Hepatocyte (in vitro differentiated cells): ENCODE measurements at regions not wholly inside any gene's neighbourhood (a gene's known extent, or its start where the extent isn't known, plus 50 kb on each side); places are given as distances from the start of the nearest gene placed in this dataset.

Source experiments
- DNase-seq: peaks from one replicate; pipeline ENCODE4 v3.0.0-alpha.2; 2016; ENCODE audit warnings: low spot score
- H2AFZ ChIP-seq: fragments of 200-600 bp; sonication (generic); 2 replicates; pipeline ENCODE4 v1.6.0; 2016; ENCODE audit warnings: antibody characterized with exemption, mild to moderate bottlenecking
- H3K27ac ChIP-seq: fragments of 200-600 bp; sonication (generic); 2 replicates; pipeline ENCODE4 v1.5.1; 2016; ENCODE audit warnings: mild to moderate bottlenecking
- H3K27me3 ChIP-seq: fragments of 200-600 bp; sonication (generic); 2 replicates; pipeline ENCODE4 v1.6.1; 2016
- H3K36me3 ChIP-seq: fragments of 200-600 bp; sonication (generic); replicated peaks from 2 replicates; pipeline ENCODE4 v1.5.1; 2016; ENCODE audit warnings: low read depth; ENCODE audit not compliant: insufficient read depth
- H3K4me1 ChIP-seq: fragments of 200-600 bp; sonication (generic); 2 replicates; pipeline ENCODE4 v1.5.1; 2016; ENCODE audit warnings: mild to moderate bottlenecking, moderate library complexity; ENCODE audit not compliant: insufficient read depth
- H3K4me2 ChIP-seq: fragments of 200-600 bp; sonication (generic); 2 replicates; pipeline ENCODE4 v1.6.0; 2016
- H3K4me3 ChIP-seq: fragments of 200-600 bp; sonication (generic); 2 replicates; pipeline ENCODE4 v1.5.1; 2016; ENCODE audit warnings: mild to moderate bottlenecking
- H3K79me2 ChIP-seq: fragments of 200-600 bp; sonication (generic); 2 replicates; pipeline ENCODE4 v1.6.0; 2017; ENCODE audit warnings: mild to moderate bottlenecking
- H3K9me2 ChIP-seq: fragments of 200-600 bp; sonication (generic); replicated peaks from 2 replicates; pipeline ENCODE4 v1.6.0; 2017; ENCODE audit warnings: mild to moderate bottlenecking; ENCODE audit not compliant: insufficient read depth
- H3K9me3 ChIP-seq: fragments of 200-600 bp; sonication (generic); 2 replicates; pipeline ENCODE4 v1.5.1; 2016; ENCODE audit warnings: low read depth, mild to moderate bottlenecking
- H4K20me1 ChIP-seq: fragments of 200-600 bp; sonication (generic); 2 replicates; pipeline ENCODE4 v1.6.0; 2016; ENCODE audit warnings: mild to moderate bottlenecking; ENCODE audit not compliant: insufficient read depth, poor library complexity, severe bottlenecking
- CTCF ChIP-seq: fragments of 200-600 bp; sonication (generic); IDR thresholded peaks from 2 replicates; pipeline ENCODE4 v1.5.1; 2016; ENCODE audit warnings: antibody characterized with exemption, mild to moderate bottlenecking; ENCODE audit not compliant: poor library complexity
- EZH2 ChIP-seq: fragments of 200-600 bp; sonication (generic); IDR thresholded peaks from 2 replicates; pipeline ENCODE4 v1.6.1; 2016; ENCODE audit warnings: antibody characterized with exemption, mild to moderate bottlenecking, borderline replicate concordance
- EZH2phosphoT487 ChIP-seq: fragments of 200-600 bp; sonication (generic); IDR thresholded peaks from one replicate; pipeline ENCODE4 v1.6.1; 2018; ENCODE audit warnings: antibody characterized with exemption, mild to moderate bottlenecking, low read depth, moderate library complexity; ENCODE audit not compliant: unreplicated experiment, severe bottlenecking
- WGBS: methylation state at CpG from one replicate; pipeline ENCODE4 v1.1.6; 2016; ENCODE audit warnings: low lambda C conversion rate; ENCODE audit errors: missing lambda C conversion rate; 5-methylcytosine and 5-hydroxymethylcytosine counted together

GRCh38 chr15:100781061-100781960, 98.3 kb upstream of the ALDH1A3 start:
- H4K20me1 ChIP-seq, result no peaks in the 10 kb centered on the region
- no peaks in the 10 kb centered on the region for H3K27me3 ChIP-seq
- no peak overlapping the region for H3K4me3 ChIP-seq
- no peak overlapping the region for H3K27ac ChIP-seq
- no peaks in the 10 kb centered on the region for H3K79me2 ChIP-seq
- no peaks in the 10 kb centered on the region for H3K9me3 ChIP-seq
- no peaks in the 10 kb centered on the region for H3K4me1 ChIP-seq
- no peak overlapping the region for H2AFZ ChIP-seq
- DNase-seq, result no peak
- WGBS, result 79% methylated on average over 11 of the region's 11 CpGs
- TF ChIP-seq CTCF (no peak), EZH2phosphoT487 (no peak), EZH2 (no peak)
- H3K4me2 ChIP-seq, result no peak overlapping the region
- H3K36me3 ChIP-seq, result no peaks in the 10 kb centered on the region
- H3K9me2 ChIP-seq, result no peaks in the 10 kb centered on the region

GRCh38 chr15:100781961-100782530, 97.6 kb upstream of the ALDH1A3 start:
- no peak for DNase-seq

GRCh38 chr15:100783291-100783690, 96.3 kb upstream of the ALDH1A3 start:
- no peaks in the 10 kb centered on the region for H3K4me1 ChIP-seq
- H3K27ac ChIP-seq, result no peak overlapping the region
- no peak for TF ChIP-seq CTCF
- TF ChIP-seq EZH2, result no peak
- TF ChIP-seq EZH2phosphoT487, result no peak
- H3K79me2 ChIP-seq, result no peaks in the 10 kb centered on the region
- no peak for DNase-seq
- no peaks in the 10 kb centered on the region for H4K20me1 ChIP-seq
- H3K9me3 ChIP-seq, result no peaks in the 10 kb centered on the region
- 84% methylated on average over 7 of the region's 7 CpGs for WGBS
- no peak overlapping the region for H3K4me3 ChIP-seq
- no peak overlapping the region for H2AFZ ChIP-seq
- H3K27me3 ChIP-seq, result no peaks in the 10 kb centered on the region
- H3K36me3 ChIP-seq, result no peaks in the 10 kb centered on the region
- H3K9me2 ChIP-seq, result no peaks in the 10 kb centered on the region
- no peak overlapping the region for H3K4me2 ChIP-seq

More at GRCh38 chr15:100781961-100782530, 97.6 kb upstream of the ALDH1A3 start:
- Histone ChIP-seq H3K4me2 (no peak overlapping the region), H3K36me3 (no peaks in the 10 kb centered on the region), H2AFZ (no peak overlapping the region), H3K9me3 (no peaks in the 10 kb centered on the region), H3K4me1 (no peaks in the 10 kb centered on the region), H4K20me1 (no peaks in the 10 kb centered on the region), H3K9me2 (no peaks in the 10 kb centered on the region), H3K27ac (no peak overlapping the region), H3K79me2 (no peaks in the 10 kb centered on the region), H3K27me3 (no peaks in the 10 kb centered on the region), H3K4me3 (no peak overlapping the region)
- WGBS, result 93% methylated on average over 6 of the region's 7 CpGs
- TF ChIP-seq EZH2 (no peak), EZH2phosphoT487 (no peak), CTCF (no peak)
